ENCODE measurements at regions not wholly inside any gene's neighbourhood (a gene's known extent, or its start where the extent isn't known, plus 50 kb on each side); places are given as distances from the start of the nearest gene placed in this dataset.

- Histone ChIP-seq H2AFZ (no peak overlapping the region), H3K79me2 (ENCODE audit: insufficient read depth) (no peaks in the 10 kb centered on the region), H3K4me3 (no peak overlapping the region), H3K36me3 (ENCODE audit: low read depth) (no peaks in the 10 kb centered on the region), H3K9me2 (ENCODE audit: insufficient read depth) (no peaks in the 10 kb centered on the region), H3K9ac (no peak overlapping the region), H4K20me1 (ENCODE audit: insufficient read depth) (no peaks in the 10 kb centered on the region), H3K27me3 (replicated peaks; ENCODE audit: insufficient read depth) (no peaks in the 10 kb centered on the region), H3K9me3 (ENCODE audit: low read depth) (no peaks in the 10 kb centered on the region), H3F3A (ENCODE audit: insufficient read depth) (no peaks in the 10 kb centered on the region), H3K27ac (no peak overlapping the region), H3K4me1 (ENCODE audit: insufficient read depth) (no peaks in the 10 kb centered on the region), H3K4me2 (ENCODE audit: unreplicated experiment) (no peak overlapping the region)
- DNase-seq, result no peak
- in situ Hi-C loops (cut with MboI), result no loop called here
- TF ChIP-seq EZH2phosphoT487 (IDR thresholded peaks at IDR 0.05; ENCODE audit: insufficient read depth, low read depth) (no peak), EZH2 (IDR thresholded peaks at IDR 0.05; ENCODE audit: insufficient read depth, poor library complexity, severe bottlenecking) (no peak)
- 19 to 29% methylated on average over 6 of the region's 6 CpGs for WGBS, 2 experiments (ENCODE audit: low coverage in 1 of 2, low lambda C conversion rate in 2 of 2, missing lambda C conversion rate in 2 of 2)
Observed at GRCh38 chr16:9446471-9447194, 355.2 kb downstream of the HAPSTR1 start.

GRCh38 chr16:9447195-9447551 lies 355.7 kb downstream of the HAPSTR1 start:
- 11 to 17% methylated on average over 2 of the region's 2 CpGs for WGBS, 2 experiments (ENCODE audit: low coverage in 1 of 2, low lambda C conversion rate in 2 of 2, missing lambda C conversion rate in 2 of 2)
- Histone ChIP-seq H3K4me3 (no peak overlapping the region), H3K4me2 (ENCODE audit: unreplicated experiment) (no peak overlapping the region), H3F3A (ENCODE audit: insufficient read depth) (no peaks in the 10 kb centered on the region), H3K9ac (no peak overlapping the region), H4K20me1 (ENCODE audit: insufficient read depth) (no peaks in the 10 kb centered on the region), H3K27ac (no peak overlapping the region), H3K36me3 (ENCODE audit: low read depth) (no peaks in the 10 kb centered on the region), H3K27me3 (replicated peaks; ENCODE audit: insufficient read depth) (no peaks in the 10 kb centered on the region), H3K79me2 (ENCODE audit: insufficient read depth) (no peaks in the 10 kb centered on the region), H3K9me3 (ENCODE audit: low read depth) (no peaks in the 10 kb centered on the region), H3K4me1 (ENCODE audit: insufficient read depth) (no peaks in the 10 kb centered on the region), H2AFZ (no peak overlapping the region), H3K9me2 (ENCODE audit: insufficient read depth) (no peaks in the 10 kb centered on the region)
- no peak for DNase-seq
- in situ Hi-C loops (cut with MboI), result no loop called here
- TF ChIP-seq EZH2 (IDR thresholded peaks at IDR 0.05; ENCODE audit: insufficient read depth, poor library complexity, severe bottlenecking) (no peak), EZH2phosphoT487 (IDR thresholded peaks at IDR 0.05; ENCODE audit: insufficient read depth, low read depth) (no peak)

- WGBS, 2 experiments (ENCODE audit: low coverage in 1 of 2, low lambda C conversion rate in 2 of 2, missing lambda C conversion rate in 2 of 2), result 32 to 36% methylated on average over 4 of the region's 4 CpGs
- no peak overlapping the region for H3K4me2 ChIP-seq (ENCODE audit: unreplicated experiment)
- H3K4me3 ChIP-seq, result no peak overlapping the region
- no peaks in the 10 kb centered on the region for H3K27me3 ChIP-seq (replicated peaks; ENCODE audit: insufficient read depth)
- in situ Hi-C loops (cut with MboI), result no loop called here
- H3F3A ChIP-seq (ENCODE audit: insufficient read depth), result no peaks in the 10 kb centered on the region
- no peaks in the 10 kb centered on the region for H3K4me1 ChIP-seq (ENCODE audit: insufficient read depth)
- TF ChIP-seq EZH2 (IDR thresholded peaks at IDR 0.05; ENCODE audit: insufficient read depth, poor library complexity, severe bottlenecking) (no peak), EZH2phosphoT487 (IDR thresholded peaks at IDR 0.05; ENCODE audit: insufficient read depth, low read depth) (no peak)
- H3K9ac ChIP-seq, result no peak overlapping the region
- no peak overlapping the region for H3K27ac ChIP-seq
- H2AFZ ChIP-seq, result no peak overlapping the region
- no peaks in the 10 kb centered on the region for H3K9me3 ChIP-seq (ENCODE audit: low read depth)
- H3K36me3 ChIP-seq (ENCODE audit: low read depth), result no peaks in the 10 kb centered on the region
- no peak for DNase-seq
- H4K20me1 ChIP-seq (ENCODE audit: insufficient read depth), result no peaks in the 10 kb centered on the region
- no peaks in the 10 kb centered on the region for H3K79me2 ChIP-seq (ENCODE audit: insufficient read depth)
- H3K9me2 ChIP-seq (ENCODE audit: insufficient read depth), result no peaks in the 10 kb centered on the region
Observed at GRCh38 chr16:9447699-9448098, 356.3 kb downstream of the HAPSTR1 start.

- H2AFZ ChIP-seq, result no peak overlapping the region
- no peak for TF ChIP-seq EZH2 (IDR thresholded peaks at IDR 0.05; ENCODE audit: insufficient read depth, poor library complexity, severe bottlenecking)
- no peak for TF ChIP-seq EZH2phosphoT487 (IDR thresholded peaks at IDR 0.05; ENCODE audit: insufficient read depth, low read depth)
- H3K36me3 ChIP-seq (ENCODE audit: low read depth), result no peaks in the 10 kb centered on the region
- H3K9me3 ChIP-seq (ENCODE audit: low read depth), result no peaks in the 10 kb centered on the region
- in situ Hi-C loops (cut with MboI), result no loop called here
- H3K4me2 ChIP-seq (ENCODE audit: unreplicated experiment), result no peak overlapping the region
- no peaks in the 10 kb centered on the region for H3F3A ChIP-seq (ENCODE audit: insufficient read depth)
- H4K20me1 ChIP-seq (ENCODE audit: insufficient read depth), result no peaks in the 10 kb centered on the region
- H3K4me1 ChIP-seq (ENCODE audit: insufficient read depth), result no peaks in the 10 kb centered on the region
- H3K4me3 ChIP-seq, result no peak overlapping the region
- H3K27me3 ChIP-seq (replicated peaks; ENCODE audit: insufficient read depth), result no peaks in the 10 kb centered on the region
- no peaks in the 10 kb centered on the region for H3K9me2 ChIP-seq (ENCODE audit: insufficient read depth)
- H3K79me2 ChIP-seq (ENCODE audit: insufficient read depth), result no peaks in the 10 kb centered on the region
- 23 to 30% methylated on average over 3 of the region's 3 CpGs for WGBS, 2 experiments (ENCODE audit: low coverage in 1 of 2, low lambda C conversion rate in 2 of 2, missing lambda C conversion rate in 2 of 2)
- no peak overlapping the region for H3K27ac ChIP-seq
- H3K9ac ChIP-seq, result no peak overlapping the region
- no peak for DNase-seq
Observed at GRCh38 chr16:9449597-9449996, 358.2 kb downstream of the HAPSTR1 start.
